Activated T-cell treated with anti-CD3 and anti-CD28 coated beads, Interleukin-2, amount 50 U/mL, for 4 hours (primary cell): ENCODE measurements at regions not wholly inside any gene's neighbourhood (a gene's known extent, or its start where the extent isn't known, plus 50 kb on each side); places are given as distances from the start of the nearest gene placed in this dataset.
"Not testable (repeated sequence)": the region's sequence is repeated elsewhere in the genome, so short reads cannot be mapped to it uniquely, and the experiment has no call there.

Experiments
- ATAC-seq, 2 donors: fragments of 200-7000 bp; cut with Tn5 transposase; one replicate each; pipeline ENCODE4 v1.10.0; 2021
- DNase-seq: peaks from one replicate; pipeline ENCODE4 v3.0.0-alpha.2; 2020
- H3K27me3 Mint-ChIP-seq: one replicate; pipeline ENCODE4 v1.8.0; 2021; ENCODE audit warnings: low read depth, mixed read lengths
- H3K36me3 Mint-ChIP-seq: one replicate; pipeline ENCODE4 v1.8.0; 2022; ENCODE audit warnings: mixed read lengths; ENCODE audit not compliant: insufficient read depth
- H3K4me1 Mint-ChIP-seq: one replicate; pipeline ENCODE4 v1.8.0; 2021; ENCODE audit warnings: low read depth, mixed read lengths
- H3K4me3 Mint-ChIP-seq: one replicate; pipeline ENCODE4 v1.8.0; 2021; ENCODE audit warnings: mild to moderate bottlenecking, moderate library complexity, mixed read lengths
- H3K9me3 Mint-ChIP-seq: one replicate; pipeline ENCODE4 v1.8.0; 2021; ENCODE audit warnings: mixed read lengths

- not testable (repeated sequence) for H3K4me3 Mint-ChIP-seq
These were observed 162.5 kb downstream of the DISP1 start for GRCh38 chr1:222977294-222977693.

GRCh38 chr1:222979561-222979960 is 163.5 kb downstream of the TLR5 start:
- H3K4me3 Mint-ChIP-seq = no peak overlapping the region
- no peak for ATAC-seq
- H3K36me3 Mint-ChIP-seq = no peaks in the 10 kb centered on the region

More at GRCh38 chr1:222977294-222977693, 162.5 kb downstream of the DISP1 start:
- ATAC-seq, H3K36me3 Mint-ChIP-seq, H3K27me3 Mint-ChIP-seq, H3K4me1 Mint-ChIP-seq, H3K9me3 Mint-ChIP-seq, DNase-seq: not testable (repeated sequence)

GRCh38 chr1:222987674-222988076 is 155.4 kb downstream of the TLR5 start:
- DNase-seq = no peak
- Mint-ChIP-seq H3K36me3 (peaks cover 5% of the 10 kb centered on the region), H3K4me1 (peaks cover 6% of the 10 kb centered on the region), H3K4me3 (no peak overlapping the region), H3K27me3 (no peaks in the 10 kb centered on the region), H3K9me3 (no peaks in the 10 kb centered on the region)
- no peak for ATAC-seq

More at GRCh38 chr1:222979561-222979960, 163.5 kb downstream of the TLR5 start:
- no peak for DNase-seq
- Mint-ChIP-seq H3K9me3 (no peaks in the 10 kb centered on the region), H3K27me3 (no peaks in the 10 kb centered on the region), H3K4me1 (no peaks in the 10 kb centered on the region)

- no peak for ATAC-seq
These were observed 153.6 kb downstream of the TLR5 start for GRCh38 chr1:222989443-222989842.

GRCh38 chr1:222991177-222991576 is 151.9 kb downstream of the TLR5 start:
- ATAC-seq (no peak), DNase-seq (no peak)
- Mint-ChIP-seq H3K27me3 (no peaks in the 10 kb centered on the region), H3K4me3 (no peak overlapping the region), H3K4me1 (peaks cover 2% of the 10 kb centered on the region), H3K9me3 (no peaks in the 10 kb centered on the region), H3K36me3 (peaks cover 12% of the 10 kb centered on the region)

More at GRCh38 chr1:222989443-222989842, 153.6 kb downstream of the TLR5 start:
- no peaks in the 10 kb centered on the region for H3K9me3 Mint-ChIP-seq
- no peak for DNase-seq
- H3K27me3 Mint-ChIP-seq = no peaks in the 10 kb centered on the region
- no peak overlapping the region for H3K4me3 Mint-ChIP-seq
- peaks cover 5% of the 10 kb centered on the region for H3K36me3 Mint-ChIP-seq
- H3K4me1 Mint-ChIP-seq = peaks cover 6% of the 10 kb centered on the region

GRCh38 chr1:222991908-222992307 is 151.1 kb downstream of the TLR5 start:
- H3K9me3 Mint-ChIP-seq = no peaks in the 10 kb centered on the region
- ATAC-seq (no peak), DNase-seq (no peak)
- no peaks in the 10 kb centered on the region for H3K27me3 Mint-ChIP-seq
- H3K4me3 Mint-ChIP-seq = no peak overlapping the region
- H3K36me3 Mint-ChIP-seq = peaks cover 12% of the 10 kb centered on the region
- peaks cover 2% of the 10 kb centered on the region for H3K4me1 Mint-ChIP-seq

GRCh38 chr1:222994511-222995235 is 148.4 kb downstream of the TLR5 start:
- no peaks in the 10 kb centered on the region for H3K9me3 Mint-ChIP-seq
- peaks cover 12% of the 10 kb centered on the region for H3K36me3 Mint-ChIP-seq
- no peak overlapping the region for H3K4me3 Mint-ChIP-seq
- DNase-seq = no peak
- no peak for ATAC-seq
- no peaks in the 10 kb centered on the region for H3K27me3 Mint-ChIP-seq
- no peaks in the 10 kb centered on the region for H3K4me1 Mint-ChIP-seq

GRCh38 chr1:222995236-222995580 is 147.8 kb downstream of the TLR5 start:
- no peaks in the 10 kb centered on the region for H3K4me1 Mint-ChIP-seq
- no peak for DNase-seq
- no peak for ATAC-seq
- no peak overlapping the region for H3K4me3 Mint-ChIP-seq
- H3K9me3 Mint-ChIP-seq = no peaks in the 10 kb centered on the region
- no peaks in the 10 kb centered on the region for H3K27me3 Mint-ChIP-seq
- H3K36me3 Mint-ChIP-seq = peaks cover 12% of the 10 kb centered on the region

GRCh38 chr1:222995620-222996309 is 147.3 kb downstream of the TLR5 start:
- DNase-seq (no peak), ATAC-seq (no peak)
- H3K36me3 Mint-ChIP-seq = peaks cover 12% of the 10 kb centered on the region
- H3K4me3 Mint-ChIP-seq = no peak overlapping the region
- H3K9me3 Mint-ChIP-seq = no peaks in the 10 kb centered on the region
- no peaks in the 10 kb centered on the region for H3K4me1 Mint-ChIP-seq
- H3K27me3 Mint-ChIP-seq = no peaks in the 10 kb centered on the region

- no peak for DNase-seq
- H3K9me3 Mint-ChIP-seq = no peaks in the 10 kb centered on the region
- no peak for ATAC-seq
- no peak overlapping the region for H3K4me3 Mint-ChIP-seq
- no peaks in the 10 kb centered on the region for H3K27me3 Mint-ChIP-seq
- peaks cover 10% of the 10 kb centered on the region for H3K36me3 Mint-ChIP-seq
- H3K4me1 Mint-ChIP-seq = no peaks in the 10 kb centered on the region
These were observed 146.6 kb downstream of the TLR5 start for GRCh38 chr1:222996310-222996975.

- DNase-seq = no peak
- ATAC-seq = no peak
- Mint-ChIP-seq H3K36me3 (peaks cover 29% of the 10 kb centered on the region), H3K4me1 (no peaks in the 10 kb centered on the region), H3K27me3 (no peaks in the 10 kb centered on the region), H3K9me3 (no peaks in the 10 kb centered on the region), H3K4me3 (no peak overlapping the region)
These were observed 142.4 kb downstream of the TLR5 start for GRCh38 chr1:223000632-223001031.

- ATAC-seq (no peak), DNase-seq (no peak)
- Mint-ChIP-seq H3K4me1 (no peaks in the 10 kb centered on the region), H3K36me3 (peaks cover 31% of the 10 kb centered on the region), H3K27me3 (no peaks in the 10 kb centered on the region), H3K9me3 (no peaks in the 10 kb centered on the region), H3K4me3 (no peak overlapping the region)
These were observed 141.1 kb downstream of the TLR5 start for GRCh38 chr1:223001653-223002634.

- ATAC-seq (no peak), DNase-seq (no peak)
- peaks cover 31% of the 10 kb centered on the region for H3K36me3 Mint-ChIP-seq
- no peak overlapping the region for H3K4me3 Mint-ChIP-seq
- H3K27me3 Mint-ChIP-seq = no peaks in the 10 kb centered on the region
- no peaks in the 10 kb centered on the region for H3K4me1 Mint-ChIP-seq
- no peaks in the 10 kb centered on the region for H3K9me3 Mint-ChIP-seq
These were observed 139.5 kb downstream of the TLR5 start for GRCh38 chr1:223003549-223003948.

GRCh38 chr1:223006371-223006770 is 136.7 kb downstream of the TLR5 start:
- no peaks in the 10 kb centered on the region for H3K9me3 Mint-ChIP-seq
- no peak overlapping the region for H3K4me3 Mint-ChIP-seq
- ATAC-seq = no peak
- H3K27me3 Mint-ChIP-seq = peaks cover 5% of the 10 kb centered on the region
- DNase-seq = no peak
- peaks cover 31% of the 10 kb centered on the region for H3K36me3 Mint-ChIP-seq
- H3K4me1 Mint-ChIP-seq = no peaks in the 10 kb centered on the region
